Neural progenitor cell (in vitro differentiated cells): ENCODE measurements at regions not wholly inside any gene's neighbourhood (a gene's known extent, or its start where the extent isn't known, plus 50 kb on each side); places are given as distances from the start of the nearest gene placed in this dataset.

Source experiments
- DNase-seq: peaks from one replicate; pipeline ENCODE4 v3.0.0-alpha.2; 2016; ENCODE audit warnings: low spot score
- H2AFZ ChIP-seq: fragments of 200-600 bp; sonication (generic); replicated peaks from 2 replicates; pipeline ENCODE4 v1.6.1; 2016; ENCODE audit warnings: antibody characterized with exemption
- H3F3A ChIP-seq: fragments of 200-600 bp; sonication (generic); 2 replicates; pipeline ENCODE4 v1.6.1; 2016; ENCODE audit warnings: antibody characterized with exemption, low read depth
- H3K27ac ChIP-seq: fragments of 200-600 bp; sonication (generic); 2 replicates; pipeline ENCODE4 v1.5.1; 2016; ENCODE audit warnings: mild to moderate bottlenecking
- H3K27me3 ChIP-seq: fragments of 200-600 bp; sonication (generic); 2 replicates; pipeline ENCODE4 v1.6.1; 2016; ENCODE audit warnings: mild to moderate bottlenecking, moderate library complexity
- H3K36me3 ChIP-seq: fragments of 200-600 bp; sonication (generic); 2 replicates; pipeline ENCODE4 v1.5.1; 2016
- H3K4me1 ChIP-seq: fragments of 200-600 bp; sonication (generic); 2 replicates; pipeline ENCODE4 v1.6.1; 2016; ENCODE audit warnings: mixed run types
- H3K4me2 ChIP-seq: fragments of 200-600 bp; sonication (generic); 2 replicates; pipeline ENCODE4 v1.6.1; 2016
- H3K4me3 ChIP-seq: fragments of 200-600 bp; sonication (generic); 2 replicates; pipeline ENCODE4 v1.5.1; 2016
- H3K79me2 ChIP-seq: fragments of 200-600 bp; sonication (generic); 2 replicates; pipeline ENCODE4 v1.6.1; 2016; ENCODE audit warnings: low read depth
- H3K9ac ChIP-seq: fragments of 200-600 bp; sonication (generic); 2 replicates; pipeline ENCODE4 v1.6.1; 2016
- H3K9me3 ChIP-seq: fragments of 200-600 bp; sonication (generic); 2 replicates; pipeline ENCODE4 v1.5.1; 2016; ENCODE audit warnings: low read depth
- H4K20me1 ChIP-seq: fragments of 200-600 bp; sonication (generic); 2 replicates; pipeline ENCODE4 v1.6.1; 2016; ENCODE audit warnings: low read depth
- H3K27ac Mint-ChIP-seq: 3 replicates; pipeline ENCODE4 v1.8.0; 2021; ENCODE audit warnings: mixed read lengths
- H3K27me3 Mint-ChIP-seq: 2 replicates; pipeline ENCODE4 v1.8.0; 2022; ENCODE audit warnings: low read depth, mild to moderate bottlenecking, inconsistent platforms, moderate library complexity, mixed read lengths; ENCODE audit not compliant: insufficient read depth
- H3K36me3 Mint-ChIP-seq: 3 replicates; pipeline ENCODE4 v1.8.0; 2021; ENCODE audit warnings: mixed read lengths
- H3K4me1 Mint-ChIP-seq: 3 replicates; pipeline ENCODE4 v1.8.0; 2021; ENCODE audit warnings: mixed read lengths
- H3K4me3 Mint-ChIP-seq: 3 replicates; pipeline ENCODE4 v1.8.0; 2021; ENCODE audit warnings: mild to moderate bottlenecking, moderate library complexity, mixed read lengths
- H3K9me3 Mint-ChIP-seq: 3 replicates; pipeline ENCODE4 v1.8.0; 2020; ENCODE audit warnings: mixed read lengths
- EZH2 ChIP-seq: fragments of 200-600 bp; sonication (generic); IDR thresholded peaks from 2 replicates; pipeline ENCODE4 v1.6.1; 2017; ENCODE audit warnings: antibody characterized with exemption, mild to moderate bottlenecking, moderate library complexity
- EZH2phosphoT487 ChIP-seq: fragments of 200-600 bp; sonication (generic); IDR thresholded peaks from 2 replicates; pipeline ENCODE4 v1.6.1; 2017; ENCODE audit warnings: antibody characterized with exemption
- TF ChIP-seq, protein P1 (sequence below): fragments of 200-600 bp; sonication (generic); IDR thresholded peaks from 2 replicates; pipeline ENCODE4 v1.5.1; 2017; ENCODE audit warnings: antibody characterized with exemption, mild to moderate bottlenecking

DNA sequence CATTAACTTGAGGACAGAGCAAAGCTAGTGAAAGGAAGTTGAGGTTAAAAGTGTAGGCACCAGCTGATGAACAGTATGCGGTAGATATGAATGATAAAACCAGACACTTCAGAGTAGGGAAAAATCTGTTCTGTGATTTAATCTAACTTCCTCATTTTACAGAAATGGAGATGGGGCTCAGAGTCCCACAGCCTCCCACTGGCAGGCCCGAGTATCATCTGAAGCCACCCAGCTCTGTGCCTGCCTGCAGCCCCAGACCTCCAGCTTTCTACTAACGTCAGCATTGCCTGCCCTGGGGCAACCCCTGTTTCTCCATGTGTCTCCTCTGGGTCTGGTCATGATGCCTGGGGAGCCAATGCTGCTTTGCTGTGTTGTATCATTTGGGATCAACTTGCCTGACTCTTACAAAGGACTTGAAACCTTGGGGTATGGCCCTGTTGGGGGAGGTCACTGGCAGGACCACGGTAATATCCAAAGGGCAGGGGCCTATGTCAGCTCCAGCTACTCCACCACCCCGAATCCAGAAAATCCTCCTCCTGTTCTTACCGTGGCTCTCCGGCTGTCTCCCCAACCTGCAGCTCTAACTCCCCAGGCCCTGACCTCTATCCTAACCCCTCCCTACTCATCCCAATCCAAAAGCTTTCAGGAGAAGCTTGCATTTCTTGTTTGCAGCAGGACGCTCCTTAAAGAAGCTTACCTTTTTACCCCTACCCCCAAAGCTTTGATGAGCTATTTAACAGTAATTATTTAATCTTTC is 56.2 kb upstream of the NPY start:
- TF ChIP-seq EZH2 (no peak), EZH2phosphoT487 (no peak)
- TF ChIP-seq, protein P1, sequence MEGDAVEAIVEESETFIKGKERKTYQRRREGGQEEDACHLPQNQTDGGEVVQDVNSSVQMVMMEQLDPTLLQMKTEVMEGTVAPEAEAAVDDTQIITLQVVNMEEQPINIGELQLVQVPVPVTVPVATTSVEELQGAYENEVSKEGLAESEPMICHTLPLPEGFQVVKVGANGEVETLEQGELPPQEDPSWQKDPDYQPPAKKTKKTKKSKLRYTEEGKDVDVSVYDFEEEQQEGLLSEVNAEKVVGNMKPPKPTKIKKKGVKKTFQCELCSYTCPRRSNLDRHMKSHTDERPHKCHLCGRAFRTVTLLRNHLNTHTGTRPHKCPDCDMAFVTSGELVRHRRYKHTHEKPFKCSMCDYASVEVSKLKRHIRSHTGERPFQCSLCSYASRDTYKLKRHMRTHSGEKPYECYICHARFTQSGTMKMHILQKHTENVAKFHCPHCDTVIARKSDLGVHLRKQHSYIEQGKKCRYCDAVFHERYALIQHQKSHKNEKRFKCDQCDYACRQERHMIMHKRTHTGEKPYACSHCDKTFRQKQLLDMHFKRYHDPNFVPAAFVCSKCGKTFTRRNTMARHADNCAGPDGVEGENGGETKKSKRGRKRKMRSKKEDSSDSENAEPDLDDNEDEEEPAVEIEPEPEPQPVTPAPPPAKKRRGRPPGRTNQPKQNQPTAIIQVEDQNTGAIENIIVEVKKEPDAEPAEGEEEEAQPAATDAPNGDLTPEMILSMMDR = no peak
- Mint-ChIP-seq H3K36me3 (no peaks in the 10 kb centered on the region), H3K4me1 (peaks cover 29% of the 10 kb centered on the region), H3K9me3 (peaks cover 12% of the 10 kb centered on the region), H3K27ac (no peak overlapping the region), H3K27me3 (no peaks in the 10 kb centered on the region), H3K4me3 (no peak overlapping the region)
- H3K9me3 ChIP-seq = no peaks in the 10 kb centered on the region
- H3K27ac ChIP-seq = no peak overlapping the region
- no peaks in the 10 kb centered on the region for H3K36me3 ChIP-seq
- no peaks in the 10 kb centered on the region for H3K27me3 ChIP-seq
- H3K4me1 ChIP-seq = peaks cover 20% of the 10 kb centered on the region
- no peaks in the 10 kb centered on the region for H4K20me1 ChIP-seq
- H3K79me2 ChIP-seq = no peaks in the 10 kb centered on the region
- H3K4me2 ChIP-seq = no peak overlapping the region
- no peak overlapping the region for H2AFZ ChIP-seq
- H3F3A ChIP-seq = no peaks in the 10 kb centered on the region
- no peak overlapping the region for H3K4me3 ChIP-seq
- H3K9ac ChIP-seq = no peak overlapping the region
- DNase-seq = peak; percentile 6

DNA sequence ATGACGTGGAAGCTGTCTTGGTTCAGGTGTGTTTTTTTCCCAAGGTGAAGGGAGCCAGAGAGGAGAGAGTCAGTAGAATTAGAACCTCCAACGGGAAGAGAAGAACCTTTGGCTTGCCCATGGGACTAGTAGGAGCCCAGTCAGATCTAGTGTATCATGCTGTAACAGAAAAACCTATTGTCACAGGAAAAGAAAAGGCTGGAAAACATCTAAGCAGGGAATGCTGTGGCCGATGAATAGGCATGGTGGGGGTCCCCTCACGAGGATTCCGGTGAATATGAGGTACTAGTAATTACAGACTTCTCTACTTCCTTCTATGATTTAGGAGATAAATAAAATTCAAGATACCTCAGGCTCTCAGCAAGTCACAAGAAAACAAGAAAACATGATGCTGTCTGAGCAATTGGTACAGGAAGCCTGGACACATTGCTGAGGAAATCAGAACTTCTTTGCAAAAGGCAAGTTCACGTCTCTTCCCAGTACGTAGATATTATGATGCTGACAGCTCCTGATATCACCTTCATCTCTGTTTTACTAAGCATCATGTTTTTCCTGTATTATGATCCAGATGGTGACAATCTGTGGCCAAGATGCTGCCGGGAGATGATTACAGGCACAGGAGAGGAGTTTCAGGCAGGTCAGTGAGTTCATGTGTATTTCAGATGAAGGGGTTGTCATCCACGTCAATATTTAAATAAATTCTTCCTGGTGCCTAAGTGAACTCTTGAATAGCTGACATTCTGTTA is 54.3 kb upstream of the NPY start:
- no peaks in the 10 kb centered on the region for H3K9me3 Mint-ChIP-seq
- Histone ChIP-seq H3K36me3 (no peaks in the 10 kb centered on the region), H3K27ac (no peak overlapping the region), H2AFZ (no peak overlapping the region), H3K9ac (no peak overlapping the region), H3K4me3 (no peak overlapping the region), H3F3A (no peaks in the 10 kb centered on the region), H3K4me1 (peaks cover 20% of the 10 kb centered on the region), H3K4me2 (no peak overlapping the region), H3K27me3 (no peaks in the 10 kb centered on the region), H4K20me1 (no peaks in the 10 kb centered on the region), H3K9me3 (no peaks in the 10 kb centered on the region), H3K79me2 (no peaks in the 10 kb centered on the region)
- no peak overlapping the region for H3K4me3 Mint-ChIP-seq
- H3K27ac Mint-ChIP-seq = no peak overlapping the region
- H3K4me1 Mint-ChIP-seq = peaks cover 29% of the 10 kb centered on the region
- TF ChIP-seq, protein P1 = no peak
- TF ChIP-seq EZH2 = no peak
- TF ChIP-seq EZH2phosphoT487 = no peak
- DNase-seq = peak; percentile 42
- H3K27me3 Mint-ChIP-seq = no peaks in the 10 kb centered on the region
- H3K36me3 Mint-ChIP-seq = no peaks in the 10 kb centered on the region

GRCh38 chr7:24231493-24231892 is 52.5 kb upstream of the NPY start:
- Histone ChIP-seq H3K9ac (no peak overlapping the region), H3K27me3 (no peaks in the 10 kb centered on the region), H2AFZ (no peak overlapping the region), H4K20me1 (no peaks in the 10 kb centered on the region), H3K4me1 (peaks cover 20% of the 10 kb centered on the region), H3K36me3 (no peaks in the 10 kb centered on the region), H3F3A (no peaks in the 10 kb centered on the region), H3K9me3 (no peaks in the 10 kb centered on the region), H3K27ac (no peak overlapping the region), H3K4me2 (no peak overlapping the region), H3K4me3 (no peak overlapping the region), H3K79me2 (no peaks in the 10 kb centered on the region)
- Mint-ChIP-seq H3K4me1 (peaks cover 32% of the 10 kb centered on the region), H3K27ac (no peak overlapping the region), H3K4me3 (no peak overlapping the region), H3K36me3 (no peaks in the 10 kb centered on the region), H3K9me3 (no peaks in the 10 kb centered on the region), H3K27me3 (peaks cover 2% of the 10 kb centered on the region)
- no peak for TF ChIP-seq EZH2phosphoT487
- no peak for TF ChIP-seq EZH2
- TF ChIP-seq, protein P1 = no peak
- no peak for DNase-seq
